ENCODE measurements at regions not wholly inside any gene's neighbourhood (a gene's known extent, or its start where the extent isn't known, plus 50 kb on each side); places are given as distances from the start of the nearest gene placed in this dataset.
"Not testable (repeated sequence)": the region's sequence is repeated elsewhere in the genome, so short reads cannot be mapped to it uniquely, and the experiment has no call there.

- DNase-seq = no peak
Measured at GRCh38 chr14:34059925-34060650, 109.2 kb upstream of the EGLN3 start.

GRCh38 chr14:34059037-34059924 lies 108.4 kb upstream of the EGLN3 start:
- no peak for DNase-seq

- no peak for DNase-seq
Measured at GRCh38 chr14:34058510-34058909, 107.6 kb upstream of the EGLN3 start.

GRCh38 chr14:34056046-34056445 lies 105.2 kb upstream of the EGLN3 start:
- no peak for DNase-seq

GRCh38 chr14:34055157-34055950 lies 104.5 kb upstream of the EGLN3 start:
- no peak for DNase-seq

- no peak for DNase-seq
Measured at GRCh38 chr14:34053666-34054065, 102.8 kb upstream of the EGLN3 start.

- DNase-seq = no peak
Measured at GRCh38 chr14:34052658-34053014, 101.8 kb upstream of the EGLN3 start.

- no peak for DNase-seq
Measured at GRCh38 chr14:34051966-34052657, 101.2 kb upstream of the EGLN3 start.

GRCh38 chr14:34050606-34051005 lies 99.7 kb upstream of the EGLN3 start:
- DNase-seq = no peak

GRCh38 chr14:34049790-34050189 lies 98.9 kb upstream of the EGLN3 start:
- DNase-seq = no peak

- DNase-seq = not testable (repeated sequence)
Measured at GRCh38 chr14:34049187-34049586, 98.3 kb upstream of the EGLN3 start.

GRCh38 chr14:34046799-34047520 lies 96.1 kb upstream of the EGLN3 start:
- DNase-seq = no peak

- DNase-seq = no peak
Measured at GRCh38 chr14:34044666-34045306, 93.9 kb upstream of the EGLN3 start.

- DNase-seq = no peak
Measured at GRCh38 chr14:34044373-34044637, 93.4 kb upstream of the EGLN3 start.

- no peak for DNase-seq
Measured at GRCh38 chr14:34043627-34044372, 92.9 kb upstream of the EGLN3 start.

GRCh38 chr14:34041220-34041619 lies 90.3 kb upstream of the EGLN3 start:
- no peak for DNase-seq

GRCh38 chr14:34040766-34041165 lies 89.9 kb upstream of the EGLN3 start:
- no peak for DNase-seq

- no peak for DNase-seq
Measured at GRCh38 chr14:34039428-34040047, 88.7 kb upstream of the EGLN3 start.

GRCh38 chr14:34038358-34039057 lies 87.6 kb upstream of the EGLN3 start:
- no peak for DNase-seq

- no peak for DNase-seq
Measured at GRCh38 chr14:34036319-34036766, 85.5 kb upstream of the EGLN3 start.
